Dedifferentiated amniotic fluid mesenchymal stem cell (primary cell): ENCODE measurements at regions not wholly inside any gene's neighbourhood (a gene's known extent, or its start where the extent isn't known, plus 50 kb on each side); places are given as distances from the start of the nearest gene placed in this dataset.

Experiments used
- DNase-seq: peaks from one replicate; pipeline ENCODE4 v3.0.0-alpha.2; 2016; ENCODE audit errors: extremely low spot score

DNA sequence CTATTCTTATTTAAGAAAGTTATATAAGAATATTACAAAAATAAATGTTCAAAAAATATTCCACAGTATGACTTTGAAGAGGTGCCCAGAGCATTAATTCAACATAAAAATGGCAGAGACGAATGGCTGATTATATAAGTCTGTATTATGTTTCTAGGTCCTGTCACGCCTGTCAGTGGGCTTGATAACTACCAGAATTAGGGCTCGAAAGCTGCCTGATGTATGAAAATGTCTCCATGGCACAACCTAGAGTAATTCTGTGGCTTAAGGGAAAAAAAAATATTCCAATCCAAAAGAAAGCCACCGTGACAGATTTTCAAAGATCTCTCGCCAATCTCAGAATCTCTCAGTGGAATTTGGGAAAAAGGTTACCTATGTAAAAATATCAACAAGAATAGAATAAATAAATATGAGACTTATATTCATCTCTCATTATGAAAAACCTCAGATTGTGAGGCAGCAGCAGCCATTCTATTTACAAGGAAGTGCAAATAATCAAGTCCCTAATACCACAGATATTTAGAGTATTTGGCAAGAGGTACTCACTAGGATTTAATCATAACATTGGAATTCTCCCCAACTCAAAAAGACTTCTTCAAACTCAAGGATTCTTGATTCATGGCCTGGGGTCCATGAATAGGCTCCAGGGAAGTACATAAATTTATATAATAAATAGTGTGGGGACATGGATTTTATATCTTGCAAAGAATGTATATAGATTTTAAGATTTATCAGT is 489.1 kb upstream of the INTU start:
- DNase-seq = peak; percentile 23

GRCh38 chr4:127145006-127145540 is 487.7 kb upstream of the INTU start:
- DNase-seq = no peak

DNA sequence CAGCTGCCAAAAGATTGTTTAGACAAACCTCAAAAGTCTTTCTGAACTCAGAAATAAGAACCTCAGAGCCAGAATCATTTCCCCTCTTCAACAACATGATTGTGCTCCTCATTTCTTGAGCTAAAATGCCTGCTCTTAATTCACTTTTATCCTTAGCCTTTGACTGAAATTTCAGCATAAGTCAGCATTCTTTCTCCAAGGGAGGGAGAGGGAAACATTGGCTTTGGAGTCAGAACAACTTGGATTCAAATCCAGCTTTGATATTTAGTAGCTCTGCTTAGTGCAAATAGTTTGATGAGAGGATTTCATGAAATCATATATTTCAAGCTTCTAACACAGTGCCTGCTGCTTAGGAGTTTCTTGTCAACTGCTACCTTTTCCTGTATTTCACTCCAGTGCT is 484.6 kb upstream of the INTU start:
- DNase-seq = no peak

DNA sequence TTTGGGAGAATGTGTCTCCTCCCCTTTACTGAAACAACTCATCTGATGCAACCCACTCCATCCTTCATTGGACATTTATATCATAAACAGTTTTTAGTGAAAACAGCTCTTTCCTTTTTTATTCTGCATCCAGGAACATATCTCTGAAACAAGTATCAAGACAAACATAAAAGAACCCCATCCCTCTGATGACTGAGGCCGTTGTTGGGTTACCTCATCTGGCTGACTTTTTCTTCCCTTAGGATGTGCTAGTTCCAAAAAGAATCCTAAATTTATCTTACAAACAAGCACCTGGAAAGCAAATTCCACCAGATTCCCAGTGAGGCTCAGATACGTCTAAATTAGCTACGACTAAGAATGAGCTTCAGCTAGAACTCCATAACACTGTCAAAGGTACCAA is 483.7 kb upstream of the INTU start:
- no peak for DNase-seq

DNA sequence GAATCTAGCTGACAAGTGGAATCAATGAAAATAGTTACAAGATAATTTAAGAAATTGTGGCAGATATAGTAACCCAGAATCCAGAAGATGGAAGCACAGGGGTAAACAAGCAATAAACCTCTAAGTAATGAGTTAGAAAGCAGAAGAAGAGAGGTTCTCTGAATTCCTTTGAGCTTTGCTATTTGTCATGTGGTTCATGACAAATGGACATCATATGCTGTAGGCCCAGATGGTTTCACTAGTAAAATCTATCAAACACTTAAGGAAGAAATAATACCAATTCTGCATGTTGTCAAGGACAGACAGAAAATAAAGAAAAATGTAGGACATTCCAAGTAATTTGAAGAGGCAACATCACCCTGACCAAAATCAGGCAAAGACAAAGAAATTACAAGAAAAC is 480.8 kb upstream of the INTU start:
- no peak for DNase-seq

GRCh38 chr4:127155116-127155515 is 477.6 kb upstream of the INTU start:
- DNase-seq = no peak

GRCh38 chr4:127155555-127155954 is 477.2 kb upstream of the INTU start:
- DNase-seq = no peak

DNA sequence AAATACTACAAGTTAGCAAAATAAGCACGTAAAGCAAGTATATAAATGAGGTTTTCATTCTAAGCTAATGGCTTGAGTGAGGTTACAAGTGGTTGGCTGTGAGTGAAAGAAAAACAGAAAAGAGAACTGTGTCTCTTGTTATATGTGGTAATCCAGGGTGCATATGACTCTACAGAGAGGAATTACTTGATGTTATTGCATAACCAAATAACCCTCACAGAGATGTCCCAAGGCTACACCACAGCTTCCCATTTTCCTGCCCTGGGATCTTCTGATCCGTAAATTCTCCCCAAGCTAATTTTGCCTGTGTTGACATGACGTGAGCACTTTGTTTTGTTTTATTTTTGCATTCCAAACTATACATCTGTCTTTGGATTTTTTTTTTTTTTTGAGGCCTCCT is 470.0 kb upstream of the INTU start:
- peak; percentile 90 for DNase-seq

GRCh38 chr4:127165971-127166370 is 466.8 kb upstream of the INTU start:
- DNase-seq = no peak

DNA sequence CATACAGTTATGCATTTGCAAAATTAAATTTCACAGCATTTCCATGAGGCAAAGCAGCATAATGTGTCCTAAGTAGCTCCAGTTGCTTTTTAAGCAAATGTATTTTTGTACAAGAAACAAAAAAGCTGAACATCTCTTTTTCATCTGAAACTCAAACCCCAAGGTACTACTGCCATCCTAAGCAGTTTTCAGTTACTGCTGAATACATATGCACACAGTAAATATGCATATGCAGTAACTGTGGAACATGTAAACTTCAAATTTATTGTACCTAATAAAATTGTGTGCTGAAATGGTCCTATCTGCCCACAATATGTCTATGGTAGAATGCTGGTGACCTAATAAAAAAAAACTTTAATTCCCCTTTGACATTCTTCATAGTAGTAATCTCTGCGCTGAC is 458.6 kb upstream of the INTU start:
- no peak for DNase-seq

- DNase-seq = no peak
Observed at GRCh38 chr4:127174616-127175015, 458.1 kb upstream of the INTU start.

DNA sequence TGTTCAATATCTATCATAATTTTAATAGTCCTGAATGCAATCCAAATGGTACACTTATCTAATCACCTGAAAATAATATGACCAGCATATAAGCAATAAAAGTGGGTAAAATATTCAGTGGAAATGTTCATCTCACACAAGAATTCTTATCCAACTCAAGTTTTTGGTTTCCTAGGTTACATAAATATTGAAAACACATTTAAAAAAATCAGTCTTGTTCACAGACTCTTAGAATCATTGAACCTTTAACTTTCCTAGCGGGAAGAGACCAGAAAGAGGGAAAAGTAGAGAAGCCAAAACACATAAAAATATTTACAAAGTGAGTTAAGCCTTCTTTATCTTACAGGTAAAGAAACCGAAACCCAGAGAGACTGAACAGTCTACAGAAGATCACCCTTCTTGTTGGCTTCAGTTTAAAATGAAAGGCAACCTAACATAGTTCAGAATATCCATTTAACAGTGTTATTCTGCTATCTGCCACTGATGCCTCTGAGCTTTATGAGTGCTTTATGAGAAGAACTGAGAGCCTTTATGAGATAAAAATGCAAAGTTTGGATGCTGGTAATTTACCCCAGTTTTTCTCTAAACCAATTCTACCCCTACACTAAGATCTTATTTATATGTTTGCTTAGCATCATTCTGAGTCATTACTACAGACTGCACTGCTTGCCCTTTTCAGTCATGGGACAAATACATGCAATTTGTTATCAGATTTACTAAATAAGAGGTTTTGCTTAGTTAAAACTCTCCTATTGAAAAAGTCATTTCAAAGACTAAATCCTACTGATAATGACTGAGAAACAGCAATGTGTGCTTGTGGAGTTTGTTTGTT is 453.3 kb upstream of the INTU start:
- DNase-seq = no peak

- no peak for DNase-seq
Observed at GRCh38 chr4:127181001-127181400, 451.8 kb upstream of the INTU start.

- DNase-seq = no peak
Observed at GRCh38 chr4:127182687-127183086, 450.1 kb upstream of the INTU start.

DNA sequence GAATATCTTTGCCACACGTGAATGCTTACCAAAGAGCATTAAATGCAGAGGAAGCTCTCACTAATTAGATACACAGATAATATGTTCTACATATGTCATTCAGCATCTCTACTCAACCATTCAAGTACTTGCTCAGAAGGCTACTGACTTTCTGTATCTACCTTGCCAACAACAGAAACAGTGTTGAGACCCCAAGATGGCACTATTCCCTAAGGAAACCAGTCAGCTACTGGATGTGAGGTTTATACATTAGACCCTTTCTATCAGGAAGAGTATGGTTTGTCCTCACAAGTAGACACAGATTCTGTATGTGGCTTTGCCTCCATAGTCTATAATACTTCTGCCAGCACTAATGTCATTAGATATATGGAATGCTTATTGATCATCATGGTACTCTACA is 443.9 kb upstream of the INTU start:
- DNase-seq = no peak

DNA sequence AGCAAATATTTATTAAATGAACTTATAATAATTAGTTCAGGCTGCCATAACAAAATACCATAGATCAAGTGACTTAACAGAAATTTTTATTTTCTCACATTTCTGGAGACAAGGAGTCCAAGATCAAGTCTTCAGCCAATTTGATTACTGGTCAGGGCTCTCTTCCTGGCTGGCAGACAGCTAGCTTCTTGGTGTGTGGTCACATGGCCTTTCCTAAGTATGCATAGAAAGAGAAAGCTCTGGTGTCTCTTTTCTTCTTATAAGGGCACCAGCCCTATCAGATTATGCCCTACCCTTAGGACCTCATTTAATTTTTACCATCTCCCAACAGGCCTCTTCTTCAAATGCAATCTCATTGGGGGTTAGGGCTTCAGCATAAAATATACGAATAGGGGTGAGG is 438.5 kb upstream of the INTU start:
- no peak for DNase-seq

DNA sequence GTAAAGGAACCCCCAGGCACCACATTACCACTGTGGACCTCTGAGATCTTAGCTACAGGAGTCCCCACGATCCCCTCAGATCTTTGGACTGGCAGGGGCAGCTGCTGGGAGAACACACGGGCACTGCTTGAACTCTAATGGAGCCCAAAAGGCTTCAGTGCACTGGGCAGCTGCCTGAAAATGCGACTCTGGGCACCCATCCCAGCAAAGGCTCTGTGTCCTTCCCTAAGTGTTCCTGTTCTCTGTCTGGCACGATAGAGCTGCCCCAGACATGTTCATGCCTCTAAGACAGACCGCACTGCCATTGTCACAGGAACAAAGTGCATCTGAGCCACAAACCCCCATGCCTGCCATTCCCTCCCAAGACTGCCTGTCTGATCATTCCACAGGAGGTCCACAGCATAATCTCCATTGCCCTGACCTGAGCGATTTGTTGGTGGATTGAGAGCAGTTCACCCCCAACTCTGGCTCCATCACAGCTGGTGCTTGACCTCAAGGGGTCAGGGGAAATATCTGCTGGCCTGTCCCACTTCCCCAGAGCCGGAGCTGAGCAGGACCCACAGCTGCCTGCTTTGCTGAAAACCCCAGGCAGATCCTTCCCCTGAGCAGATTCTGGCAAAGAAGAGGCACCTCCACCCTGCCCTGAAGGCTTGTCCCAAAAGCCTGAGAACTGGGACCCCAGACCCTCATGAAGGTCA is 436.0 kb upstream of the INTU start:
- DNase-seq = no peak

DNA sequence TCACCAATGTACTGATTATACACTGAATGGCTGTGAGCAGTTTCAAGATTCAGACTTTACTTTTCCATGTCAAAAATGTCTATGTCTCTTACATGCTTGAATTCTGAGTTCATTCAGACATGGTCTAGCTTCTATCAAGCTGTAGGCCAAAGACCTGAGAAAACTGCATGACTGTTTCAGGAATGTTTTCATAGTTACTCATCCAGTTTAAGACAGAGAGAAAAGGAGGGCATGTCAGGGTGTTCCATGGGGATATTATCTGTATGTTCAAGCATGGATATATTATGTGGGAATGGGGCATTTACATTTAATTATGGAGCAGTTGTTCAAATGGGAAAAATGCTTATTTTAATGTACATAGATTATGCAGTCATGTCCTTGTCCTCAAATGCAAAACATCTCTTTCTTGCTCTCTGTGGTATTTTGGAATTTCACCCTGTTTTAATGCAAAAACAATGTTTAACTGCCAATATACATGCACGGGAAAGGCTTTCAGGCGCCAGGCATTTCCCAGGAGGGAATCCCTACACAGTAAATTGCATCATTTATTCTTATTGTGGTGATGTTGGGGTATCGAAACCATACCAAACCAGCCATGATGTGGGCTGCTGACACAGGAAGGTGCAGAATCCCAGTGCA is 429.1 kb upstream of the INTU start:
- DNase-seq = peak; percentile 65

- DNase-seq = no peak
Observed at GRCh38 chr4:127204322-127204721, 428.4 kb upstream of the INTU start.

- no peak for DNase-seq
Observed at GRCh38 chr4:127209580-127210095, 423.1 kb upstream of the INTU start.

DNA sequence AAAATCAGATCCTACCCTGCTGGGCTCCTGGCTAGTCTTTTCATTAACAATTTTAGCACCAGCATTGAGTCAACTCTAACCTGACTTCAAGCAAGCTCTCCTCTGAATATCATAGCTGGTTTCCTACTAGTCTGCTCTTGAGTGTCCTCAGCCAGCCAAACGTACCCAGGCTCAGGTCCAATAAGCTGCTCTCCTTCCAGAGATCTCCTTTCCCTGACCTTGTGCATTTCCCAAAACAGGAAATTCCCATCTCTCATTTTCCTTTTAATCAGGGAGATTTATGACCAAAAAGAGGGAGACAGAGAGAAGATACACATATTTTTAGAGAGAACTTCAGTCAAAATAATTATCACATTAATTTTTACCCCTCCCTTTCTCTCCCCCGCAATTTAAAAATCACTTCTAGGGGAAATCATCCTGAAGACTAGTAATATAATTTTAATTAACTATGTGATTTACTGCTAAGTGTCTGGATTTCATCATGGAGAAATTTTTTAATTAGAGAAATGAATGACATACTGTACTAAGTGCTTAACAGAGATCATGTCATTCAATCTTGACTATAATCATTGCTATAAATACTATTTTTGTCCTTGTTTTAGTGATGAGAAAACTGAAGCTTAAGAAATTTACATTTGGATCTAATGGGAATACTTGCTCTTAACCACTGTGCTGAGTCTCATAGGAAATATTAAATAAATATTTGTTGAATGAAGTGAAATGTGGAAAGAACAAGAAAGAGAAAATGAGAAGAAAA is 421.7 kb upstream of the INTU start:
- DNase-seq = no peak
